Upper lobe of right lung (tissue), 1 donor: ENCODE measurements at regions not wholly inside any gene's neighbourhood (a gene's known extent, or its start where the extent isn't known, plus 50 kb on each side); places are given as distances from the start of the nearest gene placed in this dataset.
A peak's percentile ranks its signal among the peaks of the same experiment; 100 is the strongest.
"Not testable (repeated sequence)": the region's sequence is repeated elsewhere in the genome, so short reads cannot be mapped to it uniquely, and the experiment has no call there.

Source experiments
- ATAC-seq: fragments of 200-7000 bp; cut with Tn5 transposase; one replicate; pipeline ENCODE4 v1.9.1; 2020; ENCODE audit warnings: mild to moderate bottlenecking, moderate library complexity
- DNase-seq: peaks from one replicate; pipeline ENCODE4 v3.0.0-alpha.2; 2020
- H3K27ac ChIP-seq: fragments of 200-600 bp; one replicate; pipeline ENCODE4 v1.8.0; 2022
- H3K27me3 ChIP-seq: fragments of 200-600 bp; one replicate; pipeline ENCODE4 v1.8.0; 2022; ENCODE audit warnings: mild to moderate bottlenecking
- H3K36me3 ChIP-seq: fragments of 200-600 bp; one replicate; pipeline ENCODE4 v1.8.0; 2022
- H3K4me1 ChIP-seq: fragments of 200-600 bp; one replicate; pipeline ENCODE4 v1.8.0; 2022
- H3K4me3 ChIP-seq: fragments of 200-600 bp; one replicate; pipeline ENCODE4 v1.8.0; 2022; ENCODE audit warnings: mild to moderate bottlenecking
- H3K9me3 ChIP-seq: fragments of 200-600 bp; one replicate; pipeline ENCODE4 v1.8.0; 2022
- intact Hi-C: fragments of 100-400 bp; cut with DNase I; formaldehyde crosslinking; loops from one replicate; pipeline ENCODE4 v1.11.0; 2022
- TF ChIP-seq, protein P1 (sequence below): fragments of 200-600 bp; IDR thresholded peaks from one replicate; pipeline ENCODE4 v1.8.0; 2022; ENCODE audit warnings: antibody characterized with exemption
- donor health status: DM: no; HTN: yes; CAD: no; lungs with severe emphysema.

GRCh38 chr13:46473806-46474205 is 79.2 kb upstream of the LRCH1 start:
- H3K27me3 ChIP-seq, result no peaks in the 10 kb centered on the region
- DNase-seq (no peak), ATAC-seq (no peak)
- H3K4me1 ChIP-seq, result no peaks in the 10 kb centered on the region
- H3K36me3 ChIP-seq, result no peaks in the 10 kb centered on the region
- H3K27ac ChIP-seq, result no peak overlapping the region
- TF ChIP-seq, protein P1, sequence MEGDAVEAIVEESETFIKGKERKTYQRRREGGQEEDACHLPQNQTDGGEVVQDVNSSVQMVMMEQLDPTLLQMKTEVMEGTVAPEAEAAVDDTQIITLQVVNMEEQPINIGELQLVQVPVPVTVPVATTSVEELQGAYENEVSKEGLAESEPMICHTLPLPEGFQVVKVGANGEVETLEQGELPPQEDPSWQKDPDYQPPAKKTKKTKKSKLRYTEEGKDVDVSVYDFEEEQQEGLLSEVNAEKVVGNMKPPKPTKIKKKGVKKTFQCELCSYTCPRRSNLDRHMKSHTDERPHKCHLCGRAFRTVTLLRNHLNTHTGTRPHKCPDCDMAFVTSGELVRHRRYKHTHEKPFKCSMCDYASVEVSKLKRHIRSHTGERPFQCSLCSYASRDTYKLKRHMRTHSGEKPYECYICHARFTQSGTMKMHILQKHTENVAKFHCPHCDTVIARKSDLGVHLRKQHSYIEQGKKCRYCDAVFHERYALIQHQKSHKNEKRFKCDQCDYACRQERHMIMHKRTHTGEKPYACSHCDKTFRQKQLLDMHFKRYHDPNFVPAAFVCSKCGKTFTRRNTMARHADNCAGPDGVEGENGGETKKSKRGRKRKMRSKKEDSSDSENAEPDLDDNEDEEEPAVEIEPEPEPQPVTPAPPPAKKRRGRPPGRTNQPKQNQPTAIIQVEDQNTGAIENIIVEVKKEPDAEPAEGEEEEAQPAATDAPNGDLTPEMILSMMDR, result no peak
- H3K4me3 ChIP-seq, result no peak overlapping the region
- intact Hi-C loops, result no loop called here
- no peaks in the 10 kb centered on the region for H3K9me3 ChIP-seq

DNA sequence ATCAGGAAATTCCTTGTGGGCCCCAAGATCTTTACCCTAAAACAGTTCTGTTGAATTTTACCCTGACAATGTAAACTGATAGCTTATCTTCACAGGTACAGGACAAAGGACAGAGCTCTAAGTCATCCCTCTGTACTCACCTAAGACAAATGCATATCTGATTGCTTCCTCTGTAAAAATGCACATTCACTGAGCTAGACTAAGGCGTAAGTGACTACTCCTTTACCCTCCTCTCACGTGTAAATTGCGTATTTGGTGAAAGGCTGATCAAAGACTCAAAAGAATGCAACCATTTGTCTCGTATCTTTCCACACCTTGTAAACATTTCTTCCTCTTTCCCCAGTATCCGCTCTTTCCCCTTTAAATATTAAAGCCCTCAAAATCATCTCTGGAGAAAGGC is 80.6 kb upstream of the LRCH1 start:
- Histone ChIP-seq H3K9me3 (no peaks in the 10 kb centered on the region), H3K4me3 (no peak overlapping the region), H3K4me1 (no peaks in the 10 kb centered on the region), H3K36me3 (no peaks in the 10 kb centered on the region), H3K27ac (no peak overlapping the region), H3K27me3 (no peaks in the 10 kb centered on the region)
- intact Hi-C loops, result no loop called here
- TF ChIP-seq, protein P1, result no peak
- no peak for ATAC-seq
- DNase-seq, result no peak

GRCh38 chr13:46469699-46470098 is 82.6 kb upstream of the RUBCNL start:
- H3K27me3 ChIP-seq, H3K27ac ChIP-seq, H3K4me3 ChIP-seq, H3K4me1 ChIP-seq, intact Hi-C loops, H3K9me3 ChIP-seq, H3K36me3 ChIP-seq, DNase-seq, ATAC-seq: not testable (repeated sequence)

DNA sequence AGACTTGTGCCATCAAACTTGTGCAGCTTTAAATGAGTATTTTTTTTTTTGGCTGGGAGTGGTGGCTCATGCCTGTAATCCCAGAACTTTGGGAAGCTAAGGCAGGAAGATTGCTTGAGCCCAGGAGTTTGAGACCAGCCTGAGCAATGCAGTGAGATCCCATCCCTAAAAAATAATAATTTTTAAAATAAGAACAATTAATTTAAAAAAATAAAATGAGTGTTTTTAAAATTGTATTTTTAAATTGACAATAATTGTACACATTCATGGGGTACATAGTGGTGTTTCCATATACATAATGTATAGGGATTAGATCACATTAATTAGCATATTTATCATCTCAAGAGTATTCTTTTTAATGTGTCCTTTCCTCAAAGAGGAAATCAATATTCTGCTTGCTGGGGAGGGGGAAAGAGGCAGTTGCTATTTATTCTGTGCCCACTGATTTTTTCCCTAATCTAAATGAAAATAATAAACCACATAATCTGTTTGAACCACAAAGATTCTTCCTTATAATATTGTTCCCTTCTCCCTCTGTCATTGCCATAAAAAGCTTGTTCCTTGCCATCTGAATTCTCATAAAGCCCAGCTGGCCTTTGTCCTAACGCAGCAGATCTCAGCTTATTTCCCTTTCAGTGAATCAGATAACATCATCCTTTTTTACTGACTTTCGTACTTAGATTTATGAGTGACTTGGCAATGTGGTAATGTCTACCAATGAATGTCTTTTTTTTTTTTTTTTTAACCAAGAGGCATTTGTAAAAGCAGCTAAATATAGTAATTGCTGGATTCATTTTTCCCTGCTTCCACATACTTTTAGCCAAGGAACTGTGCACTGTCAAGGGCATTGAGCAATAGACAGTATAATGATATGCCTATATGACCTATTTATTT is 81.8 kb upstream of the RUBCNL start:
- no peak overlapping the region for H3K4me3 ChIP-seq
- intact Hi-C loops, result no loop called here
- TF ChIP-seq, protein P1, result no peak
- ATAC-seq, result no peak
- no peak for DNase-seq
- H3K9me3 ChIP-seq, result no peaks in the 10 kb centered on the region
- H3K4me1 ChIP-seq, result no peaks in the 10 kb centered on the region
- no peaks in the 10 kb centered on the region for H3K27me3 ChIP-seq
- no peak overlapping the region for H3K27ac ChIP-seq
- no peaks in the 10 kb centered on the region for H3K36me3 ChIP-seq

DNA sequence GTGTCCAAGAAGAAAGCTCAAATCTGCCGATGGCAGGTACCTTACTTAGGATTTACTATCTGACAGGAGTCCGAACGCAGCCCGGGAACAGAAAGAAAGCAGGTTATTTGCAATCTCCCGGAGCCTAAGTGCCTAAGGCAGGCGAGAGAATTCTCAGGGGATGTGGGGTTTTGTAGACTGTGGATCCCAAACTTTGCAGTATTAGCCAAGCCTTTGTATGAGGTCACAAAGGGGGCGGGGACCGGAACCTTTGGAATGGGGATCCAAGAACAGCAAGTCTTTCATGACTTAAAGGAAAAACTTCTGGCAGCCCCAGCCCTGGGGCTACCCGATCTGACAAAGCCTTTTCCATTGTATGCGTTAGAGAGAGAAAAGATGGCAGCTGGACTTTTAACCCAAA is 80.6 kb upstream of the RUBCNL start:
- H3K36me3 ChIP-seq, DNase-seq, H3K27me3 ChIP-seq, H3K9me3 ChIP-seq, intact Hi-C loops, H3K4me3 ChIP-seq, ATAC-seq, H3K27ac ChIP-seq, H3K4me1 ChIP-seq: not testable (repeated sequence)

DNA sequence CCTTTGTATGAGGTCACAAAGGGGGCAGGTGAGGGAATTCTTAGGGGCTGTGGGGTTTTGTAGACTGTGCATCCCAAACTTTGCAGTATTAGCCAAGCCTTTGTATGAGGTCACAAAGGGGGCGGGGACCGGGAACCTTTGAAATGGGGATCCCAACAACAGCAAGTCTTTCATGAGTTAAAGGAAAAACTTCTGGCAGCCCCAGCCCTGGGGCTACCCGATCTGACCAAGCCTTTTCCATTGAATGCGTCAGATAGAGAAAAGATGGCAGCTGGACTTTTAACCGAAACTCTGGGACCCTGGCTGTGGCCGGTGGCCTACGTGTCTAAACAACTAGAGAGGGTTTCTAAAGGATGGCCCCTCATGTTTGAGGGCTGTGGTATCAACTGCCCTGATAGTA is 79.0 kb upstream of the RUBCNL start:
- ATAC-seq, H3K9me3 ChIP-seq, H3K27ac ChIP-seq, intact Hi-C loops, H3K36me3 ChIP-seq, H3K4me3 ChIP-seq, H3K27me3 ChIP-seq, H3K4me1 ChIP-seq, DNase-seq: not testable (repeated sequence)

- Histone ChIP-seq H3K27ac (no peak overlapping the region), H3K4me1 (no peaks in the 10 kb centered on the region), H3K36me3 (no peaks in the 10 kb centered on the region), H3K4me3 (no peak overlapping the region), H3K9me3 (no peaks in the 10 kb centered on the region), H3K27me3 (no peaks in the 10 kb centered on the region)
- TF ChIP-seq, protein P1, result no peak
- DNase-seq, result no peak
- intact Hi-C loops, result no loop called here
- ATAC-seq, result no peak
These were observed 76.7 kb upstream of the RUBCNL start for GRCh38 chr13:46463719-46464118.

GRCh38 chr13:46460223-46460622 is 73.2 kb upstream of the RUBCNL start:
- H3K36me3 ChIP-seq, H3K27me3 ChIP-seq, intact Hi-C loops, H3K4me3 ChIP-seq, ATAC-seq, H3K9me3 ChIP-seq, H3K4me1 ChIP-seq, DNase-seq, H3K27ac ChIP-seq: not testable (repeated sequence)

DNA sequence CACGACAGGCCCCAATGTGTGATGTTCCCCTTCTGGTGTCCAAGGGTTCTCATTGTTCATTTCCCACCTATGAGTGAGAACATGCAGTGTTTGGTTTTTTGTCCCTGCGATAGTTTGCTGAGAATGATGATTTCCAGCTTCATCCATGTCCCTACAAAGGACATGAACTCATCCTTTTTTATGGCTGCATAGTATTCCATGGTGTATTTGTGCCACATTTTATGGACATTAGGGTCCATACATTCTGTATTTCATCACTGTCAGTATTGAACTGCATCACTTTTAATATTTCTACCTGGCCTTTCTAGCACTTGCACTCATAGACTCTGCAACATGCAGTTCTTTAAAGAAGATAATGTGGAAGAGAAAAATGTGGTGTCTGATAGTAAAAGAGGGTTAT is 70.2 kb upstream of the RUBCNL start:
- H3K27ac ChIP-seq, H3K4me3 ChIP-seq, intact Hi-C loops, H3K27me3 ChIP-seq, H3K9me3 ChIP-seq, ATAC-seq, DNase-seq, H3K4me1 ChIP-seq, H3K36me3 ChIP-seq: not testable (repeated sequence)

DNA sequence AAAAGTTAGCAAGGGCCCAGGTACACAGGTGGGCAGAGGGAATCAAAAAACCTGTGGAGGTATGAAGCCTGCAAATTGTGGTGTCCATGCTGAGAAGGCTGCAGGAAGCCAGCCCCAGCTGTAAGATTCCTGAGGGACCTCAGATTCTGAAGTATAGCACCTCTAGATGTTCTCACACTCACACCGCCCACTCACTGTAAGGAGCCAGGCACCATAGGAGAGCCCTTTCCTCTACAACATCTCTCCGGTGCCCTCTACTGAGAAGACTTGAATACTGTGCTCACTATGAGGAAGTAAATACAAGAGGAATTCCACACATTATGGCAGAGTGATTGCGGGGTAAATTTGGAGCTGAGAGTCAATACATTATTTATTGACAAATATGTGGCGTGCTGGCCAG is 68.9 kb upstream of the RUBCNL start:
- H3K27ac ChIP-seq, H3K4me3 ChIP-seq, intact Hi-C loops, H3K9me3 ChIP-seq, H3K27me3 ChIP-seq, H3K36me3 ChIP-seq, DNase-seq, H3K4me1 ChIP-seq: not testable (repeated sequence)
- ATAC-seq, result peak; percentile 96
